ENCODE measurements at regions not wholly inside any gene's neighbourhood (a gene's known extent, or its start where the extent isn't known, plus 50 kb on each side); places are given as distances from the start of the nearest gene placed in this dataset.

- TF ChIP-seq CTCF (conservative IDR thresholded peaks at IDR 0.05; ENCODE audit: low read depth, low read length) (no peak), EZH2 (IDR thresholded peaks at IDR 0.05; ENCODE audit: borderline replicate concordance, low read depth, low read length, poor library complexity, severe bottlenecking) (no peak)
- H3K27ac ChIP-seq (ENCODE audit: low read depth, low read length, poor library complexity, severe bottlenecking), result no peak overlapping the region
- no peaks in the 10 kb centered on the region for H3K36me3 ChIP-seq (ENCODE audit: insufficient read depth, low read length, poor library complexity, severe bottlenecking)
- BruUV-seq (replicated peaks), result no TSS peak
- H3K4me1 ChIP-seq (ENCODE audit: insufficient read depth, low read length, poor library complexity, severe bottlenecking), result no peaks in the 10 kb centered on the region
- no peak overlapping the region for H3K4me3 ChIP-seq (ENCODE audit: low read depth, low read length, poor library complexity, severe bottlenecking)
- no peak for DNase-seq (ENCODE audit: low spot score)
- intact Hi-C loops (cut with micrococcal nuclease; ENCODE audit: unreplicated experiment), result no loop called here
- H3K27me3 ChIP-seq (replicated peaks; ENCODE audit: insufficient read depth, low read depth, low read length, poor library complexity), result no peaks in the 10 kb centered on the region
- H3K9me3 ChIP-seq (ENCODE audit: low read depth, low read length, poor library complexity, severe bottlenecking), result no peaks in the 10 kb centered on the region
- ChIA-PET POLR2A (ENCODE audit: low non-redundant PET) (interaction anchor here (0.6 kb wide), 1 partner anchor 123 kb away, joined by 4 read pairs; no protein-coding TSS in a partner anchor), CTCF (no interaction called here)
Observed at GRCh38 chr7:131124001-131124629, 203.6 kb upstream of the MKLN1 start.

DNA sequence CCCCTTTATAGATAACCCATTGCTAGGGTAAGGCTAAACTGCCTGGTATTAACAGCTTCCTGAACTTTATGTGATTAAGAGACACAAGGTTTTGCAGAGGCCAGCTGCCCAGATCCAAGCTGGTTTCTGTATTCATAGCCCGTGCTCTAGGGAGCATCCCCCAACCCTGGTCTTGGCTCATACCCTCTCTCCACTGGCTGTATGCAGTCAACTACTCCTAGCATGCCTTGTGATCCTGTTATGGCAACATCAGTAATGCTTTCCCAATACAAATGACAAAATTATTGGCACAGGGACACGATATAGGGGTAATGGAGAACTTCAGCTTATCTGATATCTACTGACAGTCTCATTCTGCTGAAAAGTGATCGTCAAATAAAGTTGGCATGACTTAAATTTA lies 202.8 kb upstream of the MKLN1 start:
- ChIA-PET CTCF (no interaction called here), POLR2A (ENCODE audit: low non-redundant PET) (no interaction called here)
- intact Hi-C loops (cut with micrococcal nuclease; ENCODE audit: unreplicated experiment), result no loop called here
- TF ChIP-seq EZH2 (IDR thresholded peaks at IDR 0.05; ENCODE audit: borderline replicate concordance, low read depth, low read length, poor library complexity, severe bottlenecking) (no peak), CTCF (conservative IDR thresholded peaks at IDR 0.05; ENCODE audit: low read depth, low read length) (no peak)
- no peaks in the 10 kb centered on the region for H3K9me3 ChIP-seq (ENCODE audit: low read depth, low read length, poor library complexity, severe bottlenecking)
- no peaks in the 10 kb centered on the region for H3K4me1 ChIP-seq (ENCODE audit: insufficient read depth, low read length, poor library complexity, severe bottlenecking)
- no peaks in the 10 kb centered on the region for H3K36me3 ChIP-seq (ENCODE audit: insufficient read depth, low read length, poor library complexity, severe bottlenecking)
- H3K4me3 ChIP-seq (ENCODE audit: low read depth, low read length, poor library complexity, severe bottlenecking), result no peak overlapping the region
- H3K27ac ChIP-seq (ENCODE audit: low read depth, low read length, poor library complexity, severe bottlenecking), result no peak overlapping the region
- BruUV-seq (replicated peaks), result no TSS peak
- DNase-seq (ENCODE audit: low spot score), result no peak
- no peaks in the 10 kb centered on the region for H3K27me3 ChIP-seq (replicated peaks; ENCODE audit: insufficient read depth, low read depth, low read length, poor library complexity)

GRCh38 chr7:131130324-131130723 lies 197.4 kb upstream of the MKLN1 start:
- ChIA-PET CTCF (no interaction called here), POLR2A (ENCODE audit: low non-redundant PET) (no interaction called here)
- Histone ChIP-seq H3K4me1 (ENCODE audit: insufficient read depth, low read length, poor library complexity, severe bottlenecking) (peaks cover 9% of the 10 kb centered on the region), H3K36me3 (ENCODE audit: insufficient read depth, low read length, poor library complexity, severe bottlenecking) (no peaks in the 10 kb centered on the region), H3K27ac (ENCODE audit: low read depth, low read length, poor library complexity, severe bottlenecking) (no peak overlapping the region), H3K4me3 (ENCODE audit: low read depth, low read length, poor library complexity, severe bottlenecking) (no peak overlapping the region), H3K27me3 (replicated peaks; ENCODE audit: insufficient read depth, low read depth, low read length, poor library complexity) (no peaks in the 10 kb centered on the region), H3K9me3 (ENCODE audit: low read depth, low read length, poor library complexity, severe bottlenecking) (no peaks in the 10 kb centered on the region)
- DNase-seq (ENCODE audit: low spot score), result no peak
- intact Hi-C loops (cut with micrococcal nuclease; ENCODE audit: unreplicated experiment), result no loop called here
- BruUV-seq (replicated peaks), result no TSS peak
- no peak for TF ChIP-seq CTCF (conservative IDR thresholded peaks at IDR 0.05; ENCODE audit: low read depth, low read length)
- no peak for TF ChIP-seq EZH2 (IDR thresholded peaks at IDR 0.05; ENCODE audit: borderline replicate concordance, low read depth, low read length, poor library complexity, severe bottlenecking)

Measured in A673 (cell line).